Mucosa of gallbladder (tissue), 1 donor: ENCODE measurements at regions not wholly inside any gene's neighbourhood (a gene's known extent, or its start where the extent isn't known, plus 50 kb on each side); places are given as distances from the start of the nearest gene placed in this dataset.

Source experiments
- DNase-seq: peaks from one replicate; pipeline ENCODE4 v3.0.0-alpha.2; 2020; ENCODE audit warnings: low spot score
- donor health status: DM: no; HTN: no; CAD: no.

DNA sequence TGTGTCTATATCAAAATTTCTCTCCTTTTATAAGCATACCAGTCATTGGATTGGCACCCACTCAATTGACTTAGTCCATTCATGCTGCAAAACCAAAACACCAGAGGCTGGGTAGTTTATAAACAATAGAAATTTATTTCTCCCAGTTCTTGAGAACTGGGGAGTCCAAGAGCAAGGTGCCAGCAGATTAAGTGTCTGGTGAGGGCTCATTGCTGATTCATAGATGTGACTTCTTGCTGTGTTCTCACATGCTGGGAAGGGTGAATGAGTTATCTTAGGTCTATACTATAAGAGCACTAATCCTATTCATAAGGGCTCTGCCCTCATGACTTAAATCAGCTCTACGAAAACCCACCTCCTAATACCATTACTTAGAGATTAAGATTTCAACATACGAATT is 501.4 kb downstream of the EPM2A start:
- DNase-seq, result no peak

DNA sequence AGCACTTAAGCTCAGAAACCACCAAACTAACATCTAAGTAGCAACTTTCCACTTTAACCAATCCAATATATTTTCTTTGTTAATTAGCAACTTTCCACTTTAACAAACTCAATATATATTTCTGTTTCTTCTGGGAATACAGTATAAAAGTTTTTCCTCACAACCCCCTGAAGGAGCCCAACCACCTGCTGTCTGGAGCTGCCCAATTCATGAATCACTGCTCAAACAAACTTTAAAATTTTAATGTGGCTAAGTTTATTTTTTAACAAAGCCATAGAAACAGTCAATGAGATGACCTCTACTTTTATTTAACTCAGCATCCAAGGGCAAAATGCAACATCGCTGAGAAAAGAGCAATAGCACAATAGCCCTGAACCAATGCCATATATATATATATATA is 500.1 kb downstream of the EPM2A start:
- DNase-seq, result no peak

DNA sequence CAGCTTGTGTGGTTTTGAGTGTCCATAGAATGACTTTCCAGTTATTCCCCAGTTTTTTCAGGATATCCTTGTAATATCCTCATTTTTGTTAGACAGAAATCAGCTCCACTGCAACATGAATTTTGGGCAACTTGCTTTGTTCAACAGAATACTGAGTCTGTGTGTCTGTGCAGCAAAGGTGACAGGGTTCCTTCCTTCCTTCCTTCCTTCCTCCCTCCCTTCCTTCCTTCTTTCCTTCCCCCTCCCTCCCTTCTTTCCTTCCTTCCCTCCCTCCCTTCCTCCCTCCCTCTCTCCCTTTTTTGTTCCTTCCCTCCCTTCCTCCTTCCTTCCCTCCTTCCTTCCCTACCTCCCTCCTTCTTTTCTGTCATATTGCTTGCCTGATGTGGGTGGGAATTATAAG is 496.5 kb downstream of the EPM2A start:
- no peak for DNase-seq

DNA sequence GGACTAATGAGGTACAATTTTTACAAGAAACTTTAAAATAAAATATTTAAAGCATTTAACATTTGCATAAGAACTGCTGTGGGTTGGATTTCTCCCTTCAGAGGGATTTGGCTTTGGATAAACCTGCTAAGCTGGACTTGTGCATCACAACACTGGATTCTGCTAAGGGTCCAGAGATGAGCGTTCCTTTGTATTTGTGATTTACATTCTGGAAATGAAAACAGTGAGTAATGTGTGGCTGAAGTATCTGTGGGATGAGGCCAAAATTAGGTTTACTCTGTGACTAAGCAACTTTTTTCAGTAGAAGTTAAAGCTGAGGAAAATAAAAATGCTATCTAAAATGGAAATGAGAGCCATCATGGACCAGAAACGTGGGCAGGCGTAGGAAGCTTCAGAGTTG is 494.3 kb downstream of the EPM2A start:
- DNase-seq, result no peak

DNA sequence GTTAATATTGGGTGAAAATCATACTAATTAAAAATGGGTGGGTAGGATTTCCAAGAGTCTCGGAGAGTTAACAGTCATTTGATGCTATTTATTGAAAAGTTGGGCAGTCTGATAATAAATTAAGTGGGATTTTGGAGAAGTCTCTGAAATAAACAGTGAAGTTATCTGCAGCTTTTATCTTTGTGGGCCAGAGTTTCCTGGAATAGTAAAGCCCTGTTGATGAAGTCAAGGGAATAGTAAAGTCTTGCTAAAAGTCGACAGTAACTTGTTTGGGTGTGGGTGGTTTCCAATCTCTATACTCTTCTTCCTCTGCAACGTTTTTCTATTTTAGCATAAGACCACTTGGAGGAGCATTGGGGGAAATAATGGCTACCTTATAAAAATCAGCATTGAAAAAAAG is 493.6 kb downstream of the EPM2A start:
- no peak for DNase-seq

DNA sequence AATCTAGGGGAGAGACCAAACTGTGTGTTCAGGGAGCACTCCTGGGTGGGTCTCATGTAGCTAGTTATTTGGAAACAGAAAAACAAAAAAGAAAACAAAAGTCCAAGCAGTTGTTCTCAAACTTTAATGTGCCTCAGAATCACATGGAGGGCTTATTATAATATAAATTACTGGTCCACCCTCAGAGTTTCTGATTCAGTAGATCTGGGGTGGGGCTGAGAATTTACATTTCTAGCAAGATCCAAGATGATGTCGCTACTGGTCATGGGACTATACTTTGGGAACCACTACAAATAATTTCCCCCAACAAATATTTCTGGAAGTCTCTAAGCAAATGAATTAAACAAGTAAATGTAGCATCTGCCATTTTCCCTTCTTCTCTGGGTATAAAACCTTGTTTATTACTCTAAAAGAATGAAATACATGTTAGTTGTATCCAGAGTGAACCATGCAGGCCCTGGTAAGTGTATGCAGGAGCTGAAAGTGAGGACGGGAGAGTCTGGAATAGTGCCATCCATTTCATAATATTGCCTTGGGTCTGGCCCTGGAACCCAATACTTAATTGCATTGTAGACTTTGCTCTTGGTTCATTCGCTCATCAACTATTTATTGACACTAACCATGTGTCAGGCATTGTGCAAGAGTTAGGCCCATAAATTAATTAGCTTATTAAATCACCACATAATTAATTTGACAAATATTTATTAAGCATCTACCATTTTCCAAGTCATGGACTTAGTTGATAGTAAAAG is 490.8 kb downstream of the EPM2A start:
- DNase-seq, result no peak

DNA sequence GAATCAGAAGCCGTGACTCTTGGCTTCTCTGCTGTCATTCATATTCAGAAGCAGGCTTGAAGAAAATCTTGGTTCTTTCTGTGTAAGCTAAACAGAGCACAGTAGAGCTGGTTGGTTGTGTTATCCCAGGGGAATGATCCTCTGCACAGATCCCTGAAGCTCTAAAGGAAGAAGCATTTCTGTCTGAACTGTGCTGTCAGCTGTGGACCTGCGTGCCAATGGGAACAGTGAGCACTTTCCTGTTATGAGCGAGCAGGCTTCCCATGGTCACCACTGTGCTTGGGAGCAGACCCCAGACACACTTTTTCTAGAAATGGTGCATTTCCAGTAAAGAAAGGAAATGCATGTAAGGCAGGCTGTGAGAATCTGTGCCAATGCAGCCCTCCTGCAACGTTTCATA is 490.2 kb downstream of the EPM2A start:
- no peak for DNase-seq

DNA sequence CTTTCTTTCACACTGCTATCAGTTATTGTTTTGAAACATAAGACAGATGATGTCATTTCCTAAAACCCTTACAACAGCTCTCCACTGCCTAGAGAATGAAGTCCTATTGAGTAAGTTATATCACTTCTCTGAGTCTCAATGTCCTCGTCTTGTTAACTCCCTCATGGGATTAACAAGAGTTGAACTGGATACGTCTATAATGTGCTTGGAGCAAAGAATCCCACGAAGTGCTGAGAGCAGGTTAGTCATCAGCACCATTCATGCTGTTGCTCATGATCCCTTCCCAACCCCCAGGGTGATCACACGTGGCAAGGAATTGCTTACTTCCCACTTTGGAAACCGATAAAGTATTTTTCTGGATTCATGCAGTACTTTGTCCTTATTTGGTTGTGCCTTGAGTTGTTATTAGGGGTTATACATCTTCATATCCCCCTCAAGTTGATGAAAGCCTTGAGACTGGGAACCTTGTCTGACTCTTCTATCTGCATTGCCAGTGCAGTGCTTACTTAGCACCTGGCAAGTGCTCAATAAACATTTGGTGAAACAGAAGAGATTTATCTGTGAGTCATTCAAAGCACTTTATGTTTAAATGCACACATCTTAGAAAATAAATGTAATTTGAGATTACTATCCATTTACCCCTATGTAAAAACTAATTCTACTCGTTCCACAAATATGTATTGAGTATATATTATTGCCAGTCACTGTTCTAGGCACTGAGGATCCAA is 487.5 kb downstream of the EPM2A start:
- DNase-seq, result no peak

DNA sequence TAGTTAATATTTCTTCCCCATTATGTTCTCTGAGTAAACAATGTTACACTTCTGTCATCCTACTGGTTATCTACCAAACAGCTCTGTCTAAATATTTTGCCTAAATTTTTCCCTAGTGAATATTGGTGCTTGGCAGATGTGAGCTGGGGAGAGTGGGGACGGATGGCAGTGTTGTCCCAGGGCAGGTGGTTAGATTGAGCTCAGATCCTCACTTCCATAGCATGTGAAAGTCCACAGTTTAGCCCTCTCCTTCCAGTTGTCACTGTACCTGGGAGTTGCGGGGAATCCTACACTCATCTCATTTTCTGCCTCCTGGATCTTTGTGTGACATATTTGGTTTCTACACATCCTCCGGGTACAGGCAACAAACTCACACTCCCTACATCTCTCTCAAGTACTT is 484.9 kb downstream of the EPM2A start:
- no peak for DNase-seq

DNA sequence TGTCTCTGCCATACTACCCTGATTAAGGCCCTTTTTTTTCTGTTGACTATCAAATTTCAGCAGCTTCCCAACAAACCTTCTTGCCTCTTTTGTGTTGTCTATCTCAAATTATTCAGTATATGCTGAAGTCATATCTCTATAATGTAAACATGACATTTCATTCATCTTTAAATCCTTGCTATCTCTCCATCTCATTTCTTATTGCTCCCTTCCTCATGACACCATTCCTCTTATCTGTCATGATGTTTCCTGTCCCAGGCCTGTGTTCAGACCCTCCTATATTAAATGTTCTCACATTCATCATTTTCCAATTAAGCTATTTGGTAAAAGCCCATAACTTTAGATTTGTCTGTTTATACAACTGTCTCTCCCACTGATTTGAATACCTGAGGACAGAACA is 482.6 kb downstream of the EPM2A start:
- no peak for DNase-seq

DNA sequence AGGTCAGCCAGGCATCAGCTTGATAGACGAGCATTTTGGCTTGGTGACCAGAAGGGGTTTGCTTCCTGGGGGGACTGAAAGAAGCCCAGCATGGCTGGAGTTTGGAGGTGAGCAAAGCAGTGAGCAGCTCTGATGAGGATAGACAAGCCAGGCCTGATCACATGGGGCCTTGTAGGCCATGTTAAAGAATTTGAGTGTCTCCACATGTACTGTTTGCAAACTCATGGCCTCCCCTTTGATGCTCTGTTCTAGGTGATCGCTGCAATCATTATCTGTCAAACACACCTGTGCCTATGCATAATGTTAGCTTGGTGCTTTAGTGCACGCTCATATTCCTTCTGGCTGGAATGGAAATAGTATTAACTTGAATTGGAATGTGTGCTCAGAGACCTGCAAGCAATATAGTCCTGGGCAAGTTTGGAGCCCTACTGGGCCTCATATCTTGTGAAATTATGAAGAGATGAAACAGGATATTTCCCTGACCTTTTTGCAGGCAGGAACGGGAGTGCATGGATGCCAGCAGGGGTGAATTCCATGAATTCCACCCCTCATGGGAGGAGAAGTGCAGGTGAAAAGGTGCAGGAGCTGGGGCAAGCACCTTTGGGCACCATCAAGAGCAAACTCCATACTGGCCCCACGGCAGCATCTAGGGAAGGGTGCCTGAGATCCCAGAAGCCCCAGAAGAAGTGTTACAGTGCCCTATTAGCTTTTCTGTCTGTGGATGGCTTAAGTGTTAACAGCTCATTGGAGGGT is 480.5 kb downstream of the EPM2A start:
- no peak for DNase-seq

DNA sequence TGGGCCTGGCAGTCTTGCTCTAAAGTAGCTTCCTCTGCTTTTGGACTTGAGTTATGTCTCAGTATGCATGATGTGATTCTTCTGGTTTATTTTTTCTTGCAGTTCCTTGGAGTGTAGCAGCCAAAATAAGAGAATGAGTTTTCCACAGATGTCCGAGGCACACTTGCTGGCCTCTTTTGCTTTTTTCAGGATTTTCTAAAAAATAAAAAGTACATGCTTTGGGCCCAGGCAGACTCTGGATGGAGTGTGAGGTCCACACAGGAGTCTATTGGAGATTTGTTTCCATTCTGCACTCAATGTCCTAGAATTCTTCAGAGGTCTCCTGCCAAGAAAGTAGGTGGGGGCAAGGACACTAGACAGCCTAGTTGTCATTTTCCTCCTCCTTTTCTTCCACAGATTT is 477.6 kb downstream of the EPM2A start:
- DNase-seq, result no peak

DNA sequence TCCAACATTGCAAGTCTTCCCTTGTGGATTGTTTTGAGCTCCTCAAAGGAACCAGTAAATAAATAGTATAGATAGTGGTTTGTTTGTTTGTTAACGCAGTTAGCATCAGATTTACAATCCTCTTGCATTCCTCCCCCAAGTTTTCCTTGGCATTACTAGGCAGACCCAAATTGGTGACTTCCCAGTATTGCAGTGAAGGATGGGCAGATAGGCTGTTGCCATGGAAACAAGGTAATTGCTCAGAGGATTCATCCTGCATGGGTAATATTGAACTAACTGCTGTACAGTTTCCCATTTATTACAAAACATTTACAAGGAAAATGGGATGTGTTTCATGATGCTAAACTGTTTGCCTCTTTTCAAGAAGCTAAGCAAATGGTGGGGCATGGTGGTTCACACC is 477.2 kb downstream of the EPM2A start:
- DNase-seq, result no peak

DNA sequence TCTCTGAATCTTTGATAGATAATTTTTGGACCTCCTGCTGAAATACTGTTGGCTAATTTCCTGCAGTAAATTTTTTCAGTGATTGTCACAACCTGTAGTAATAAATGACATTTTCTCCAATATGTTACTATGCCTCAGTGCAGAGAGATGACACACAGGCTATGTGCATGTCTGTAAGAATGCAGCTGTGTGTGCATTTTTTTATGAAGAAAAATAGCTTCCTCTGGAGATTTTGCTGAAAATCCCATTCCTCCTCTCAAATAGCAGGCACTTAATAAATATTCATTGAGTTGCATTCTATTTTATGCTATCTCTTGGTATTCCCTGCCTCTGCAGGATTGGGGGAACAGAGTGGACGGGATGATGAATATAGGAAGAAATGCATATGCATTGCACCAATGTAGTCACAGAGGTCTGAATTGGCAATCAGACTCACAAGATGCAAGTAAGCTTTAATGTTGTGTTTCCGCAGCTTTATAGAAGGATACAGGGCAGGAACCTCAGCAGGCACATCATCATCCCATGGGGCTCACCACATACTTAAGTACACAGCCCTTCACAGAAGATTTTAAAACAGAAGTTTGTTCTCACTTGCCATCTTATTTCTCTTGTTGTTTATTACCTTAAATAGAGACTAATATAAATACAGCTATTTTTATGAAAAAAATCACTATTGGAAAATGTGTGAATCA is 474.7 kb downstream of the EPM2A start:
- no peak for DNase-seq

DNA sequence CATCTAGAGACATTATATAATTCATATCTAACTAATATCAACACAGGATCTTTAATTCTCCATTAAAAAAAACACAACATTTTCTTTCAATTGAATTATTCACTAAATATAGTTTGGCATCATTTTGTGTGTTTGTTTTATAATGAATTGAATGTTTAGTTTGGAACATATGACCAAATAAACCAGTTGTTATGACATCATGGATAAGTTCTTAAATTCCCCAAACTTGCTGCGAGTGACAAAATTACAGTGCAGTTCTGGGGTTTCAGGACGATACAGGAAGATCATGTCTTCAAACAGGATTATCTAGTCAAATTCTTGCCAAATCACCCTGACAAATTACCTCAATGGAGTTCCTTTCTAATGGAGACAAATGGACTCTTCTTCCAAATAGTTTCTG is 473.6 kb downstream of the EPM2A start:
- no peak for DNase-seq

DNA sequence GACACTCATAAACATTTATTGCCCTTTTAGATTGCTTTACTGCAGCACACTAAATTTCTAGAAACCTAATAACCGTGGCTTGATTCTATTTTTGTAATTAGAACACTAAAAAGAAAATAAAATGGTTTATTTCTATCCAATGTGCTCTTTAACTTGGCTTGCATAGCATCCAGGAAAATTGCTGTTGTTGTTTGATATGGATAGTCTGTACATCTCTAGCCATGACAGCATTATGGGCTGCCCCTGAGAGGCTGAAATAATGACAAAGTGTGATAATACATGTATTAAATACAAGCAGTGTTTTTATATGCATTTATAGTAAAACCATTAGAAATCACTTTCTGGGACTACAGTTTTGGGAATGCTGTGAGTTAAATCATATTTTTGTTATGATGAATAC is 472.5 kb downstream of the EPM2A start:
- no peak for DNase-seq

DNA sequence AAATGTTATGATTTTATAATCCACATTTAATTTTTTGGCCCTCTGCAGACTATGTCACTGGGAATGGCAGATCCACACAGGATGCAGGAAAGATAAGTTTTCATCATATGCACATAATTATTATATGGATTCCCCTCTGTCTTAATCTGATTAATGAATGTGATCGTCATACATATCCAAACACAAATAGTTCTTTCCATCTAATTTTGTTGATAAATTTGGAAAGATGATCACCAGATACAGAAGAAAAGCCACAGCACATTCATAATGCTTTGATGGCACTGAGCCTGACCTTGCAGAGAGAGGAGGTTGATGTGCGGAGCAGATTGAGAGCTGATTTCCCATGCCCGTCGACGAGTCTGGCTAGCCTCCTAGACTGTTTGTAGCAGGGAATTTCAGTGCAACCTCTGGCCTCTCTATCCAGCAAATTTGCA is 471.5 kb downstream of the EPM2A start:
- DNase-seq, result no peak

DNA sequence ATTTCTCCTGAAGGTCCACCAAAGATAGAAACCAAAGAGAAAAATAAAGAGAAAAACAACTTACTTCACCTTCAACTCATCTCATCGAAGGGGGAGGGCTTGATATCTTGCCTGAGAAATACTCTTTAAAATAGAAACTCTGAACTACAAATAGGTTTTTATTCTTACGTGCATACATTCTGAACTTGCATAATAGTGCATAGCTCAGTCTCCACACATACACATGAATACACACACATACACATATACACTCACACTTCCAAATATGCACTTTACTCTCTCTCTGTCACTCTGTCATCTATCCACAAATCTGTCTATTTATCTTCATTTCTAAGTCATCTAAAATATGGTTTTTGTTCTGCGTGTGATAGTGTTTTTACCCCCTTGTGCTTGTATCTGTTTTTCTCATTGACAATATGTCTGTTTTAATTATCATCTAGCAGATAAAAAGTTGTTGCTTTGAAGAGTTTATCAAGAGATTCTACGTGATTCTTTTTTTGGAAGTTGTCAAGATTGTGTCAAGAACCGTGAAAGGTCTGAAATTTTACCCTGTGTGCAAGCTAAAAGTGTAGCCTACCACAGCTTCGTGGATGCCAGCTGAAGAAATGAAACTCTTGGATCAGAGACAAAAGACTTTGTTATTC is 468.8 kb downstream of the EPM2A start:
- no peak for DNase-seq

DNA sequence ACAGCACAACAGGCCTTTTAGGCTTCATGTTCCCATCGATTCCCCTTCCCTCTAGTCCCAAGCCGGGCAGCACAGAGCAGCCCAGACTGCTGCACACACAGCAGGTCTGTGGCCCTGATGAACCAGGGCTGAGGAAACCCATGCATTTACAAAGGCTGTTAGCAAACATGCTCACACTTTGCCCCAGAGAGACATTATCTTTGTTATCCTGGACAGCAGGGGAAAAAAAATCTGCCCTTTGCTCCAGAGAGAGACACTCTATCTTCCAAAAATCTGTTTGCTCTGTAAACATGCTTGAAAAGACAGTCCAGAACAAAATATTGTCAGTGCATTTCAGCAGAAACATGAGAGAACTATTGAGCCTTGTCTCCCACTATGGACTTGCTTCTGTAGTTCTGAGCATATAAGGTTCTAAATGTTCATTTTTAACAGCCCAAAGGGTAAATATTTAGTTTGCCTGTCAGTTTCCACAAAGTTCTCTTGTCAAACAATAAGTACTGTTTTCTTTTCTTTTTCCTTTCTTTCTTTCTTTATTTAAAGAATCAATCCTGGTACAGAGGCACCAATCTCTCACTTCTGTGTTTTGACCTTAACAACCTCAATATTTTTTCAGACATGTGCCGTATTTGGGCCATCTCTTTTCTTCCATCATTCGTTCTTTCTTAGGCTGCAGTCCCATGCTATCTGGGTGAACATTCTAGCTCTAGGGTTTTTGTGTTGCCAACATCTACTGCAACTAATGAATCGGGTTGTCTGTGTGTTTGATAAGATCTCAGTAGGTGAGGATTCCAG is 468.0 kb downstream of the EPM2A start:
- DNase-seq, result no peak

DNA sequence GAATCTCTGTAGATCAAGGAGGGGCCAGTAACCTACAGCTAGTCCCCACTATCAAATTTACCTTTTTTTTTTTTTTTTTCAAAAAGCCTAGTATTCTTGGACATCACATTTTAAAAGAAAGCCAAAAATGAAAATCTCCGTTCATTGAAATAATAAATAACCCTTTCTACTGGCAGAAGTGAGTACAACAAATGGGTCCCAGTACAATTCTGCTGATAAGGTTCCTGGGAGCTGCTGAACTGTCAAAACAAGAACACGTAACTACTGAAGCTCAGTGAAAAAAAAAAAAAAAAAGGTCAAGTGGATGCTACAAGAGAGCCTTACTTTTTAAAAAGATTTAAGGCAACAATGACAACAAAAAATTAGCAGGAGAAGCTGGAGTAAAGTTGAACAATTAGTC is 464.9 kb downstream of the EPM2A start:
- DNase-seq, result no peak

DNA sequence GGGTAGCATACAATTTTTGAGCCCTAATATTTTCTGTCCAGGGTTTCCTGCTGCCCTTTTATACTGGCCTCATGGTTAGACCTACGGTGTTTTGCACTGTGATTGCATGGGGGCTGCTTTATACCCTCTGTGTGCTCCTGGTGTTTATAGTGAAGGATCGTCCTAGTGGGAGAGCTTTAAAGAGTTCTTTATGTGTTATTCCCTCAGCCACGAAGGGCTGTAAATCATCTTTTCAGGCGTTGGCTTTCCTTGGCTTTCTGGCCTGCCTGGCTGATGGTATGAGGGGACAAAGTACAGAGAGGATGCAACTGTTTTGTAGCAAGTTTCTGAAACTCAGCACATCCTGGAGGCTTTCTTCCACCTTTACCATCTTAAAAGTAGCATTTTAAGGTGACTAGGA is 464.3 kb downstream of the EPM2A start:
- DNase-seq, result no peak
